ENCODE measurements at regions not wholly inside any gene's neighbourhood (a gene's known extent, or its start where the extent isn't known, plus 50 kb on each side); places are given as distances from the start of the nearest gene placed in this dataset.

GRCh38 chr18:73636355-73636754 is 511.3 kb downstream of the FBXO15 start:
- TF ChIP-seq CTCF (conservative IDR thresholded peaks at IDR 0.05; ENCODE audit: low read depth, low read length) (no peak), EZH2 (IDR thresholded peaks at IDR 0.05; ENCODE audit: borderline replicate concordance, low read depth, low read length, poor library complexity, severe bottlenecking) (no peak)

Measured in A673 (cell line).